ENCODE measurements at regions not wholly inside any gene's neighbourhood (a gene's known extent, or its start where the extent isn't known, plus 50 kb on each side); places are given as distances from the start of the nearest gene placed in this dataset.
"Not testable (repeated sequence)": the region's sequence is repeated elsewhere in the genome, so short reads cannot be mapped to it uniquely, and the experiment has no call there.

DNA sequence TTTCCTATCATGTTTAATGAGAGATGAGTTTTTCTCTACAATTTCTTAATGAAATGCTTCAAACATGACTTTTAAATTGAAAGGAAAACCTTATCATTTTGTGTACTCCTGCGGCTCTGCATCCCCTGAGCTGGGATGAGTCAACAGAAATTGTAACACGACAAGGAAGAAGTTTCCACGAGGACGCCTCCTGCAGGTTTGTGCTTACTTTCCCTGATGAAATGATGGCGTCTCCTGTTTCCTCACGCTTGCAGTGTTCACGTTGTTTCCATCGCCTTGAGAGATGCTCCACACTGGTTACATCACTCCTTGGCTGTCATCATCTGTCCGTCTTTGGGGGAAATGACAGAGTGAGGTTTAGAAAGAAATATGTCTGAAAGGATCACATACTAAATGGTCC lies 233.7 kb upstream of the ZFP64 start:
- H3K79me2 ChIP-seq (ENCODE audit: insufficient read depth, low read length): no peaks in the 10 kb centered on the region
- no peak overlapping the region for H2AFZ ChIP-seq (ENCODE audit: insufficient read depth, low read depth, low read length, poor library complexity, severe bottlenecking)
- no peaks in the 10 kb centered on the region for H4K20me1 ChIP-seq (ENCODE audit: insufficient read depth, low read length)
- TF ChIP-seq, protein P1, sequence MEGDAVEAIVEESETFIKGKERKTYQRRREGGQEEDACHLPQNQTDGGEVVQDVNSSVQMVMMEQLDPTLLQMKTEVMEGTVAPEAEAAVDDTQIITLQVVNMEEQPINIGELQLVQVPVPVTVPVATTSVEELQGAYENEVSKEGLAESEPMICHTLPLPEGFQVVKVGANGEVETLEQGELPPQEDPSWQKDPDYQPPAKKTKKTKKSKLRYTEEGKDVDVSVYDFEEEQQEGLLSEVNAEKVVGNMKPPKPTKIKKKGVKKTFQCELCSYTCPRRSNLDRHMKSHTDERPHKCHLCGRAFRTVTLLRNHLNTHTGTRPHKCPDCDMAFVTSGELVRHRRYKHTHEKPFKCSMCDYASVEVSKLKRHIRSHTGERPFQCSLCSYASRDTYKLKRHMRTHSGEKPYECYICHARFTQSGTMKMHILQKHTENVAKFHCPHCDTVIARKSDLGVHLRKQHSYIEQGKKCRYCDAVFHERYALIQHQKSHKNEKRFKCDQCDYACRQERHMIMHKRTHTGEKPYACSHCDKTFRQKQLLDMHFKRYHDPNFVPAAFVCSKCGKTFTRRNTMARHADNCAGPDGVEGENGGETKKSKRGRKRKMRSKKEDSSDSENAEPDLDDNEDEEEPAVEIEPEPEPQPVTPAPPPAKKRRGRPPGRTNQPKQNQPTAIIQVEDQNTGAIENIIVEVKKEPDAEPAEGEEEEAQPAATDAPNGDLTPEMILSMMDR (IDR thresholded peaks at IDR 0.05): no peak
- Mint-ChIP-seq H3K36me3 (no peaks in the 10 kb centered on the region), H3K4me1 (peaks cover 5% of the 10 kb centered on the region), H3K27me3 (ENCODE audit: low read depth in 3 of 3) (peaks cover 1 to 20% (median 13%) of the 10 kb centered on the region in 3 donors), H3K4me3 (no peak overlapping the region), H3K9me3 (peaks cover 0 to 15% (median 4%) of the 10 kb centered on the region in 7 donors), H3K27ac (peak overlapping the region in 5 of 7 donors; percentile 12 to 83 (median 58))
- H3K27ac ChIP-seq (ENCODE audit: low read depth in 1 of 2, low read length in 2 of 2): no peak overlapping the region
- peak in 2 of 3 donors; percentile 23 to 36 for DNase-seq
- H3K4me2 ChIP-seq (replicated peaks; ENCODE audit: extremely low read depth, low read length, poor library complexity, severe bottlenecking): no peak overlapping the region
- no peaks in the 10 kb centered on the region for H3K4me1 ChIP-seq (ENCODE audit: control insufficient read depth in 1 of 2, insufficient read depth in 2 of 2, low read length in 2 of 2)
- H3K27me3 ChIP-seq (ENCODE audit: control insufficient read depth in 2 of 2, insufficient read depth in 2 of 2, low read length in 2 of 2): no peaks in the 10 kb centered on the region
- H3K9me3 ChIP-seq (replicated peaks in 1 of 2; ENCODE audit: control insufficient read depth in 1 of 2, insufficient read depth in 1 of 2, low read length in 2 of 2): no peaks in the 10 kb centered on the region
- H3K36me3 ChIP-seq (replicated peaks in 1 of 2; ENCODE audit: control insufficient read depth in 1 of 2, insufficient read depth in 2 of 2, low read length in 2 of 2): no peaks in the 10 kb centered on the region
- no peak overlapping the region for H3K9ac ChIP-seq (ENCODE audit: insufficient read depth, low read length, poor library complexity, severe bottlenecking)
- intact Hi-C loops (cut with micrococcal nuclease): no loop called here
- 37% methylated on average over 5 of the region's 9 CpGs for WGBS (ENCODE audit: insufficient coverage)
- H3K4me3 ChIP-seq (replicated peaks in 1 of 3; ENCODE audit: low read depth in 2 of 3, low read length in 3 of 3): no peak overlapping the region

DNA sequence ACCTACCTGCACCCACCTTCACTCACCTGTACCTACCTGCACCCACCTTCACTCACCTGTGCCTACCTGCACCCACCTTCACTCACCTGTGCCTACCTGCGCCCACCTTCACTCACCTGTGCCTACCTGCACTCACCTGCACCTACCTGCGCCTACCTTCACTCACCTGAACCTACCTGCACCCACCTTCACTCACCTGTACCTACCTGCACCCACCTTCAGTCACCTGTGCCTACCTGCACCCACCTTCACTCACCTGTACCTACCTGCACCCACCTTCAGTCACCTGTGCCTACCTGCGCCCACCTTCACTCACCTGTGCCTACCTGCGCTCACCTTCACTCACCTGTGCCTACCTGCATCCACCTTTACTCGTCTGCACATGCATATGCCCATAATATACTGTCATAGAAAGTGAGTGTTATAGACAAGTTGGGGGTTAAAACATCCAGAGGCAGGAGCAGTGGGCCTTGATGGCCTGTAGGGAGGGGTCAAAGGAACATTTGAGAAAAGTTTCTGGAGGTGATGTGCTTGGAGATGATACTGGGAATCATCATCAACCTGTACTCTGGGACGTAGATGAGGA lies 232.9 kb upstream of the ZFP64 start:
- H3K4me1 ChIP-seq (ENCODE audit: control insufficient read depth in 1 of 2, insufficient read depth in 2 of 2, low read length in 2 of 2); H3K4me3 Mint-ChIP-seq; intact Hi-C loops (cut with micrococcal nuclease); H3K36me3 ChIP-seq (replicated peaks in 1 of 2; ENCODE audit: control insufficient read depth in 1 of 2, insufficient read depth in 2 of 2, low read length in 2 of 2); H3K4me3 ChIP-seq (replicated peaks in 1 of 3; ENCODE audit: low read depth in 2 of 3, low read length in 3 of 3); H3K27ac ChIP-seq (ENCODE audit: low read depth in 1 of 2, low read length in 2 of 2); DNase-seq; H3K36me3 Mint-ChIP-seq; H3K9ac ChIP-seq (ENCODE audit: insufficient read depth, low read length, poor library complexity, severe bottlenecking); H4K20me1 ChIP-seq (ENCODE audit: insufficient read depth, low read length); H2AFZ ChIP-seq (ENCODE audit: insufficient read depth, low read depth, low read length, poor library complexity, severe bottlenecking); H3K27me3 ChIP-seq (ENCODE audit: control insufficient read depth in 2 of 2, insufficient read depth in 2 of 2, low read length in 2 of 2); H3K79me2 ChIP-seq (ENCODE audit: insufficient read depth, low read length); H3K4me2 ChIP-seq (replicated peaks; ENCODE audit: extremely low read depth, low read length, poor library complexity, severe bottlenecking); H3K4me1 Mint-ChIP-seq; H3K9me3 ChIP-seq (replicated peaks in 1 of 2; ENCODE audit: control insufficient read depth in 1 of 2, insufficient read depth in 1 of 2, low read length in 2 of 2): not testable (repeated sequence)
- Mint-ChIP-seq H3K27ac (peak overlapping the region in 5 of 7 donors; percentile 20 to 83 (median 58)), H3K27me3 (ENCODE audit: low read depth in 3 of 3) (peaks cover 1 to 20% (median 13%) of the 10 kb centered on the region in 3 donors), H3K9me3 (peaks cover 2 to 16% (median 6%) of the 10 kb centered on the region in 7 donors)
- whole genome bisulfite sequencing (ENCODE audit: insufficient coverage): 90% methylated on average over 2 of the region's 6 CpGs

DNA sequence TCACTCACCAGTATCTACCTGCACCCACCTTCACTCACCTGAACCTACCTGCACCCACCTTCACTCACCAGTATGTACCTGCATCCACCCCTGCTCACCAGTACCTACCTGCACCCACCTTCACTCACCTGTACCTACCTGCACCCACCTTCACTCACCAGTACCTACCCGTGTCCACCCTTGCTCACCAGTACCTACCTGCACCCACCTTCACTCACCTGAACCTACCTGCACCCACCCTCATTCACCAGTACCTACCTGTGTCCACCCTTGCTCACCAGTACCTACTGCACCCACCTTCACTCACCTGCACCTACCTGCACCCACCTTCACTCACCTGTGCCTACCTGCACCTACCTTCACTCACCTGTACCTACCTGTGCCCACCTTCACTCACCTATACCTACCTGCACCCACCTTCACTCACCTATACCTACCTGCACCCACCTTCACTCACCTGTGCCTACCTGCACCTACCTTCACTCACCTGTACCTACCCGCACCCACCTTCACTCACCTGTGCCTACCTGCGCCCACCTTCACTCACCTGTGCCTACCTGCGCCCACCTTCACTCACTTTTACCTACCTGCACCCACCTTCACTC lies 232.1 kb upstream of the ZFP64 start:
- intact Hi-C loops (cut with micrococcal nuclease); H3K9ac ChIP-seq (ENCODE audit: insufficient read depth, low read length, poor library complexity, severe bottlenecking); H4K20me1 ChIP-seq (ENCODE audit: insufficient read depth, low read length); H3K4me1 ChIP-seq (ENCODE audit: control insufficient read depth in 1 of 2, insufficient read depth in 2 of 2, low read length in 2 of 2); H3K4me2 ChIP-seq (replicated peaks; ENCODE audit: extremely low read depth, low read length, poor library complexity, severe bottlenecking); H3K4me1 Mint-ChIP-seq; DNase-seq; H3K27me3 ChIP-seq (ENCODE audit: control insufficient read depth in 2 of 2, insufficient read depth in 2 of 2, low read length in 2 of 2); H3K36me3 Mint-ChIP-seq; H3K36me3 ChIP-seq (replicated peaks in 1 of 2; ENCODE audit: control insufficient read depth in 1 of 2, insufficient read depth in 2 of 2, low read length in 2 of 2); H3K79me2 ChIP-seq (ENCODE audit: insufficient read depth, low read length); H3K4me3 ChIP-seq (replicated peaks in 1 of 3; ENCODE audit: low read depth in 2 of 3, low read length in 3 of 3); H3K4me3 Mint-ChIP-seq; H2AFZ ChIP-seq (ENCODE audit: insufficient read depth, low read depth, low read length, poor library complexity, severe bottlenecking); H3K9me3 ChIP-seq (replicated peaks in 1 of 2; ENCODE audit: control insufficient read depth in 1 of 2, insufficient read depth in 1 of 2, low read length in 2 of 2): not testable (repeated sequence)
- Mint-ChIP-seq H3K27me3 (ENCODE audit: low read depth in 3 of 3) (peaks cover 1 to 21% (median 13%) of the 10 kb centered on the region in 3 donors), H3K27ac (peak overlapping the region in 3 of 7 donors; percentile 74 to 82 (median 77)), H3K9me3 (peaks cover 4 to 20% (median 8%) of the 10 kb centered on the region in 7 donors)
- WGBS (ENCODE audit: insufficient coverage): 74% methylated on average over 4 of the region's 4 CpGs
- peak overlapping the region in 1 of 2 donors; percentile 3 for H3K27ac ChIP-seq (ENCODE audit: low read depth in 1 of 2, low read length in 2 of 2)

All from CD14-positive monocyte (primary cell).